ENCODE measurements at regions not wholly inside any gene's neighbourhood (a gene's known extent, or its start where the extent isn't known, plus 50 kb on each side); places are given as distances from the start of the nearest gene placed in this dataset.

DNA sequence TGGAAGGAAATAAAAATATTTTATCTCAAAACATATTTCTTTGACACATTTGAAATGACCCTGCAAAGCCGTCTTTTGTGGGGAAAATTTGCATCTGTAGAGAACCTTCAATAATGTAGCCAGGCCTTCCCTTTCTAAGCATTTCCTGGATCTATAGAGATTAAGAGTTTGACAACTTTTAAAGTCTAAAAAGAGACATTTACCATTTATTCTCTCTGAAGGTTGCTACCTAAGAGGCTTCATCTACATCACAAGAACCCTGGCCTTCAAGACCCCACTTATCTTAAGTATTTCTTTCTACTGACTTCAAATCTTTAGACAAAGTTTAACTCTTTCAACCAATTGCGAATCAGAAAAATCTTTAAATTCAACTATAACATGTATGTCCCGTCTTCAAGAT is 1639.8 kb downstream of the RPA4 start:
- Histone ChIP-seq H3K9me2 (ENCODE audit: insufficient read depth, low read length) (no peaks in the 10 kb centered on the region), H4K20me1 (ENCODE audit: insufficient read depth, low read length) (no peaks in the 10 kb centered on the region), H2AFZ (ENCODE audit: low read length) (no peak overlapping the region), H3K36me3 (ENCODE audit: insufficient read depth, low read length) (no peaks in the 10 kb centered on the region), H3K79me2 (ENCODE audit: insufficient read depth, low read depth, low read length) (no peaks in the 10 kb centered on the region), H3K27ac (ENCODE audit: low read depth, low read length, poor library complexity, severe bottlenecking) (no peak overlapping the region), H3K4me3 (ENCODE audit: low read depth, low read length, poor library complexity, severe bottlenecking) (no peak overlapping the region), H3K4me1 (ENCODE audit: insufficient read depth, low read length, poor library complexity, severe bottlenecking) (no peaks in the 10 kb centered on the region), H3K4me2 (ENCODE audit: low read length) (no peak overlapping the region), H3K9me3 (ENCODE audit: low read length) (no peaks in the 10 kb centered on the region)
- BruUV-seq (replicated peaks): no TSS peak
- intact Hi-C loops (cut with micrococcal nuclease; ENCODE audit: unreplicated experiment): no loop called here
- TF ChIP-seq, protein P1, sequence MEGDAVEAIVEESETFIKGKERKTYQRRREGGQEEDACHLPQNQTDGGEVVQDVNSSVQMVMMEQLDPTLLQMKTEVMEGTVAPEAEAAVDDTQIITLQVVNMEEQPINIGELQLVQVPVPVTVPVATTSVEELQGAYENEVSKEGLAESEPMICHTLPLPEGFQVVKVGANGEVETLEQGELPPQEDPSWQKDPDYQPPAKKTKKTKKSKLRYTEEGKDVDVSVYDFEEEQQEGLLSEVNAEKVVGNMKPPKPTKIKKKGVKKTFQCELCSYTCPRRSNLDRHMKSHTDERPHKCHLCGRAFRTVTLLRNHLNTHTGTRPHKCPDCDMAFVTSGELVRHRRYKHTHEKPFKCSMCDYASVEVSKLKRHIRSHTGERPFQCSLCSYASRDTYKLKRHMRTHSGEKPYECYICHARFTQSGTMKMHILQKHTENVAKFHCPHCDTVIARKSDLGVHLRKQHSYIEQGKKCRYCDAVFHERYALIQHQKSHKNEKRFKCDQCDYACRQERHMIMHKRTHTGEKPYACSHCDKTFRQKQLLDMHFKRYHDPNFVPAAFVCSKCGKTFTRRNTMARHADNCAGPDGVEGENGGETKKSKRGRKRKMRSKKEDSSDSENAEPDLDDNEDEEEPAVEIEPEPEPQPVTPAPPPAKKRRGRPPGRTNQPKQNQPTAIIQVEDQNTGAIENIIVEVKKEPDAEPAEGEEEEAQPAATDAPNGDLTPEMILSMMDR (conservative IDR thresholded peaks at IDR 0.05; ENCODE audit: low read length): no peak
- no peak for TF ChIP-seq EZH2phosphoT487 (IDR thresholded peaks at IDR 0.05; ENCODE audit: borderline replicate concordance, low read depth, low read length)
- no peak for DNase-seq (ENCODE audit: low spot score)
- POLR2A ChIA-PET: no interaction called here
- CTCF ChIA-PET (ENCODE audit: unreplicated experiment): no interaction called here

DNA sequence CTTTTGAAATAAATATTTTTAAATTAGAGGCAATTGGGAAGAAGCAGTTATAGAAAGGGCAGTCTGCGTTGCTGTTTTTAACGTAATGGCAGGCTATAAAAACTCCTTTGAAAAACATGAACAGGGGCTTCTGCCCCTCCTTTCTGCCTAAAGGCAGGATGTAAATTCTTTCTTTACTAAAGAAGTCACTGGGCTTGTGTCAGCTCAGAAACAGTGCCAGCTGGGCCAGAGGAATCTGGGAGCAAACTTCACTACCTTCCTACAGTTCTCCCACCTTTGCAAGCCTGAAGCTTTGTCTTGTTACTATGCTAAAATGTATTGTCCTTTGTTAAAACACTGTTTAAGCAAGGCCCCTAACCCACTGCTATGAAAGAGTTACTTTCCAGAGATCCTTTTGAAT is 1664.8 kb downstream of the RPA4 start:
- no peak overlapping the region for H3K4me3 ChIP-seq (ENCODE audit: low read depth, low read length, poor library complexity, severe bottlenecking)
- DNase-seq (ENCODE audit: low spot score): no peak
- TF ChIP-seq, protein P1 (conservative IDR thresholded peaks at IDR 0.05; ENCODE audit: low read length): no peak
- TF ChIP-seq EZH2phosphoT487 (IDR thresholded peaks at IDR 0.05; ENCODE audit: borderline replicate concordance, low read depth, low read length): no peak
- H3K36me3 ChIP-seq (ENCODE audit: insufficient read depth, low read length): no peaks in the 10 kb centered on the region
- H3K79me2 ChIP-seq (ENCODE audit: insufficient read depth, low read depth, low read length): no peaks in the 10 kb centered on the region
- H3K9me2 ChIP-seq (ENCODE audit: insufficient read depth, low read length): no peaks in the 10 kb centered on the region
- no TSS peak for BruUV-seq (replicated peaks)
- H3K4me1 ChIP-seq (ENCODE audit: insufficient read depth, low read length, poor library complexity, severe bottlenecking): no peaks in the 10 kb centered on the region
- H3K9me3 ChIP-seq (ENCODE audit: low read length): no peaks in the 10 kb centered on the region
- no peak overlapping the region for H2AFZ ChIP-seq (ENCODE audit: low read length)
- intact Hi-C loops (cut with micrococcal nuclease; ENCODE audit: unreplicated experiment): no loop called here
- ChIA-PET CTCF (ENCODE audit: unreplicated experiment) (no interaction called here), POLR2A (no interaction called here)
- H4K20me1 ChIP-seq (ENCODE audit: insufficient read depth, low read length): no peaks in the 10 kb centered on the region
- H3K27ac ChIP-seq (ENCODE audit: low read depth, low read length, poor library complexity, severe bottlenecking): no peak overlapping the region
- no peak overlapping the region for H3K4me2 ChIP-seq (ENCODE audit: low read length)

DNA sequence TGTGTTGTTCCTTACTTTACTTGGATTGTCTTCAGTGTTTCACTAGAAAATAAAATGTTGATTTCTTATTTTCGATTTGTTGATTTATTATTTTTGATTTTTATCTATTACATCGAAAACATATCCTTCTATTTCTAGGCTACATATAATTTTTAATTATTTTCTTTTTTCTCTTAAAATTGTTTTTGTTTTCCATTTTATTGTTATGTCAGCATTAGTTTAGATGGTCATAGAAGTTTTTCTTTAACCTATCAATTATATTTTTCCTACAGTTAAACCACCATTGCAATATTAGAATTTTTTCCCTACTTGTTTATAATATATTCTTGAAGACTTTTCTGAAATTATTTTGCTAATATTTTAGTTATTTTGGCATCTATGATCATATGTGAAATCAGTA is 1685.1 kb downstream of the RPA4 start:
- H3K36me3 ChIP-seq (ENCODE audit: insufficient read depth, low read length): no peaks in the 10 kb centered on the region
- H4K20me1 ChIP-seq (ENCODE audit: insufficient read depth, low read length): no peaks in the 10 kb centered on the region
- H3K9me3 ChIP-seq (ENCODE audit: low read length): no peaks in the 10 kb centered on the region
- no peak for DNase-seq (ENCODE audit: low spot score)
- H3K4me1 ChIP-seq (ENCODE audit: insufficient read depth, low read length, poor library complexity, severe bottlenecking): no peaks in the 10 kb centered on the region
- ChIA-PET POLR2A (no interaction called here), CTCF (ENCODE audit: unreplicated experiment) (no interaction called here)
- H3K4me2 ChIP-seq (ENCODE audit: low read length): no peak overlapping the region
- intact Hi-C loops (cut with micrococcal nuclease; ENCODE audit: unreplicated experiment): no loop called here
- no peaks in the 10 kb centered on the region for H3K79me2 ChIP-seq (ENCODE audit: insufficient read depth, low read depth, low read length)
- no peak for TF ChIP-seq EZH2phosphoT487 (IDR thresholded peaks at IDR 0.05; ENCODE audit: borderline replicate concordance, low read depth, low read length)
- TF ChIP-seq, protein P1 (conservative IDR thresholded peaks at IDR 0.05; ENCODE audit: low read length): no peak
- no peak overlapping the region for H3K27ac ChIP-seq (ENCODE audit: low read depth, low read length, poor library complexity, severe bottlenecking)
- no peak overlapping the region for H2AFZ ChIP-seq (ENCODE audit: low read length)
- no peak overlapping the region for H3K4me3 ChIP-seq (ENCODE audit: low read depth, low read length, poor library complexity, severe bottlenecking)
- BruUV-seq (replicated peaks): no TSS peak
- no peaks in the 10 kb centered on the region for H3K9me2 ChIP-seq (ENCODE audit: insufficient read depth, low read length)
